HepG2 (cell line): ENCODE measurements at regions not wholly inside any gene's neighbourhood (a gene's known extent, or its start where the extent isn't known, plus 50 kb on each side); places are given as distances from the start of the nearest gene placed in this dataset.

ENCODE experiments used
- ATRX ChIP-seq: sonication (generic); formaldehyde crosslinking; IDR thresholded peaks from 2 replicates; pipeline ENCODE4 v1.4.0; 2020; ENCODE audit warnings: missing genetic modification reagents, borderline replicate concordance
- FOSL1 ChIP-seq: sonication (generic); formaldehyde crosslinking; IDR thresholded peaks from 2 replicates; pipeline ENCODE4 v1.9.0; 2021; ENCODE audit warnings: missing genetic modification reagents, borderline replicate concordance
- KDM1A ChIP-seq: IDR thresholded peaks from 2 replicates; pipeline ENCODE4 v1.6.1; 2016; ENCODE audit warnings: missing compliant biosample characterization
- MTA1 ChIP-seq: sonication (generic); formaldehyde crosslinking; IDR thresholded peaks from 2 replicates; pipeline ENCODE4 v1.4.0; 2020; ENCODE audit warnings: missing genetic modification reagents, mild to moderate bottlenecking, borderline replicate concordance
- NR2F2 ChIP-seq: IDR thresholded peaks from 2 replicates; pipeline ENCODE4 v1.6.1; 2012; ENCODE audit warnings: low read depth, inconsistent platforms, borderline replicate concordance
- PITX1 ChIP-seq: sonication (generic); formaldehyde crosslinking; IDR thresholded peaks from 2 replicates; pipeline ENCODE4 v1.5.1; 2020; ENCODE audit warnings: mild to moderate bottlenecking, missing genetic modification reagents
- PTBP1 ChIP-seq: fragments of 200-400 bp; formaldehyde crosslinking; IDR thresholded peaks from 2 replicates; pipeline ENCODE4 v1.6.1; 2018; ENCODE audit warnings: low read length, low read depth; ENCODE audit not compliant: poor library complexity, severe bottlenecking
- RXRB ChIP-seq: IDR thresholded peaks from 2 replicates; pipeline ENCODE4 v1.6.1; 2016; ENCODE audit warnings: borderline replicate concordance, missing genetic modification reagents, missing compliant biosample characterization
- SAFB2 ChIP-seq: sonication (generic); formaldehyde crosslinking; IDR thresholded peaks from 2 replicates; pipeline ENCODE4 v1.5.1; 2020; ENCODE audit warnings: missing genetic modification reagents, low read depth, mild to moderate bottlenecking, borderline replicate concordance
- STAT5B ChIP-seq: sonication (generic); formaldehyde crosslinking; IDR thresholded peaks from 2 replicates; pipeline ENCODE4 v1.4.0; 2020; ENCODE audit warnings: missing genetic modification reagents
- TRIM24 ChIP-seq: sonication (generic); formaldehyde crosslinking; IDR thresholded peaks from 2 replicates; pipeline ENCODE4 v1.8.0; 2022; ENCODE audit warnings: mild to moderate bottlenecking, missing genetic modification reagents
- ZMAT3 ChIP-seq: sonication (generic); formaldehyde crosslinking; conservative IDR thresholded peaks from 2 replicates; pipeline ENCODE4 v1.7.0; 2021; ENCODE audit warnings: missing genetic modification reagents
- ZNF136 ChIP-seq: sonication (generic); formaldehyde crosslinking; IDR thresholded peaks from 2 replicates; pipeline ENCODE4 v1.8.1; 2022; ENCODE audit warnings: low read depth, mild to moderate bottlenecking, moderate library complexity, missing genetic modification reagents
- ZNF253 ChIP-seq: sonication (generic); formaldehyde crosslinking; IDR thresholded peaks from 2 replicates; pipeline ENCODE4 v1.8.0; 2022; ENCODE audit warnings: mild to moderate bottlenecking, missing genetic modification reagents, borderline replicate concordance
- ZNF263 ChIP-seq: sonication (generic); formaldehyde crosslinking; IDR thresholded peaks from 2 replicates; pipeline ENCODE4 v1.4.0; 2020; ENCODE audit warnings: missing genetic modification reagents
- ZNF569 ChIP-seq: sonication (generic); formaldehyde crosslinking; IDR thresholded peaks from 2 replicates; pipeline ENCODE4 v1.5.0; 2020; ENCODE audit warnings: mild to moderate bottlenecking, missing genetic modification reagents, moderate library complexity, borderline replicate concordance
- ZNF616 ChIP-seq: sonication (generic); formaldehyde crosslinking; IDR thresholded peaks from 2 replicates; pipeline ENCODE4 v1.5.0; 2020; ENCODE audit warnings: low read depth, mild to moderate bottlenecking, missing genetic modification reagents
- ZNF713 ChIP-seq: sonication (generic); formaldehyde crosslinking; IDR thresholded peaks from 2 replicates; pipeline ENCODE4 v1.4.0; 2020; ENCODE audit warnings: mild to moderate bottlenecking, missing genetic modification reagents
- ZSCAN30 ChIP-seq: sonication (generic); formaldehyde crosslinking; IDR thresholded peaks from 2 replicates; pipeline ENCODE4 v1.5.0; 2020; ENCODE audit warnings: mild to moderate bottlenecking, missing genetic modification reagents
- TF ChIP-seq, protein P1 (sequence below): sonication (generic); formaldehyde crosslinking; IDR thresholded peaks from 2 replicates; pipeline ENCODE4 v1.8.1; 2023; ENCODE audit warnings: mild to moderate bottlenecking, missing genetic modification reagents, borderline replicate concordance
- TF ChIP-seq, protein P2 (sequence below): sonication (generic); formaldehyde crosslinking; IDR thresholded peaks from 2 replicates; pipeline ENCODE4 v1.8.1; 2022; ENCODE audit warnings: mild to moderate bottlenecking, missing genetic modification reagents
- TF ChIP-seq, protein P3 (sequence below): IDR thresholded peaks from 2 replicates; pipeline ENCODE4 v1.6.1; 2016; ENCODE audit warnings: missing biosample characterization, missing genetic modification reagents, low read depth
- TF ChIP-seq, protein P4 (sequence below): sonication (generic); formaldehyde crosslinking; IDR thresholded peaks from 2 replicates; pipeline ENCODE4 v1.5.1; 2020; ENCODE audit warnings: missing genetic modification reagents, mild to moderate bottlenecking, borderline replicate concordance
- TF ChIP-seq, protein P5 (sequence below): sonication (generic); formaldehyde crosslinking; IDR thresholded peaks from 2 replicates; pipeline ENCODE4 v1.5.1; 2020; ENCODE audit warnings: mild to moderate bottlenecking, missing genetic modification reagents, moderate library complexity

DNA sequence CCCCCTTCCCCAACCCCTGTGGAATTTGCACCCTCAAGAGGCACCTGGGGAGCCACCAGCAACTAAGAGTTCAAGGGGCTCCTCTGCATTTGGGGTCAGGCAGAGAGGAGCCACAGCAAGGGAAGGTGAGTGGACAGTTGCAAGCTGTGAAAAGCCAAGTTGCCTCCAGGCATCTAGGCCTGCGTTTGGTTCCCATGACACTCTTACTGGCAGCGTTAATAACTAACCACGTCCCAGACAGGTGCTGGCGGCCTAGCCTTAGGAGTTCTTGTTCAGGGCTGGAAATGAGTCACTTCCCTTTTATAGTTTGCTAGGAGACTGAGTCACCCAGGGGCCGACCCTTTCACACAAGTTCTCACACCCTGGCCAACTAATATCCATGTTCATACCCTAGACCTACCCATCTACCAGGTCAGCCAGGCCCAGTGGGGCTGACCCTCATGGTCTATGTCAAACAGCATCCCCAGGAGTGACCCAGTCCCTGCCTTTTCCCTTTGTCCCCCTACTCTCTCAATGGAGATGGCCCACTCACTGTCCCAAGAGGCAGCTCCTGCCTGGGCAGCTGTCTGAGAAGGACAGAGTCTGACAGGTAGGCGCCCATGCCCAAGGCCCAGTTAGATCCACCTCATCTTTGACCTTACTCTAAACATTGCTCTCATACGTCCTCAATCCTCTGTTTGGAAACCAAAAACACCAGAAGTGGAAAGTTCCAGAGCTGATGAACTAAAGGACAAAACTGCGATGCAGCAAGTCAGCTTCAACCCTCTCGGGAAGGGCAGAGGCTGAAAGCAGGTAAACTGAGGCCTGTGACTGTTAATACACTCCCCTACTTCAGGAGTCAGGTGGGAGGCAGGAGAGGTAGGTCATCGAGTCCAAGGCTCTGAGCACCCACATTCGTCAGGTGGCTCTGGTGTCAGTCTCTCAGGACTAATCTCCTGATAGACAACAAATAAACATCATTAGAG is 300.6 kb downstream of the SOX9 start (continued):
- TF ChIP-seq, protein P1, sequence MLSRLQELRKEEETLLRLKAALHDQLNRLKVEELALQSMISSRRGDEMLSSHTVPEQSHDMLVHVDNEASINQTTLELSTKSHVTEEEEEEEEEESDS (CRISPR knock-in tag), result no peak
- TF ChIP-seq ZNF616 (CRISPR knock-in tag) (peak; percentile 85; the same call in 1 of the 2 replicates), MTA1 (no peak), RXRB (CRISPR knock-in tag) (peak; percentile 93), PTBP1 (no peak), ZMAT3 (peak; percentile 95), ZNF569 (CRISPR knock-in tag) (no peak), PITX1 (CRISPR knock-in tag) (peak; percentile 69), ATRX (CRISPR knock-in tag) (no peak), ZNF713 (no peak), ZNF263 (CRISPR knock-in tag) (peak; percentile 54; the same call in 1 of the 2 replicates), STAT5B (CRISPR knock-in tag) (no peak), FOSL1 (CRISPR knock-in tag) (peak; percentile 98), NR2F2 (peak; percentile 11; the same call in 1 of the 2 replicates), ZSCAN30 (CRISPR knock-in tag) (no peak), ZNF136 (CRISPR knock-in tag) (0 out of 2 replicates have a peak, but pooled peaks have one; percentile 44), KDM1A (no peak), TRIM24 (no peak), ZNF253 (CRISPR knock-in tag) (0 out of 2 replicates have a peak, but pooled peaks have one; percentile 69), SAFB2 (CRISPR knock-in tag) (peak; percentile 45; the same call in 1 of the 2 replicates)
- TF ChIP-seq, protein P2, sequence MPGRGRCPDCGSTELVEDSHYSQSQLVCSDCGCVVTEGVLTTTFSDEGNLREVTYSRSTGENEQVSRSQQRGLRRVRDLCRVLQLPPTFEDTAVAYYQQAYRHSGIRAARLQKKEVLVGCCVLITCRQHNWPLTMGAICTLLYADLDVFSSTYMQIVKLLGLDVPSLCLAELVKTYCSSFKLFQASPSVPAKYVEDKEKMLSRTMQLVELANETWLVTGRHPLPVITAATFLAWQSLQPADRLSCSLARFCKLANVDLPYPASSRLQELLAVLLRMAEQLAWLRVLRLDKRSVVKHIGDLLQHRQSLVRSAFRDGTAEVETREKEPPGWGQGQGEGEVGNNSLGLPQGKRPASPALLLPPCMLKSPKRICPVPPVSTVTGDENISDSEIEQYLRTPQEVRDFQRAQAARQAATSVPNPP (CRISPR knock-in tag), result no peak
- TF ChIP-seq, protein P3, sequence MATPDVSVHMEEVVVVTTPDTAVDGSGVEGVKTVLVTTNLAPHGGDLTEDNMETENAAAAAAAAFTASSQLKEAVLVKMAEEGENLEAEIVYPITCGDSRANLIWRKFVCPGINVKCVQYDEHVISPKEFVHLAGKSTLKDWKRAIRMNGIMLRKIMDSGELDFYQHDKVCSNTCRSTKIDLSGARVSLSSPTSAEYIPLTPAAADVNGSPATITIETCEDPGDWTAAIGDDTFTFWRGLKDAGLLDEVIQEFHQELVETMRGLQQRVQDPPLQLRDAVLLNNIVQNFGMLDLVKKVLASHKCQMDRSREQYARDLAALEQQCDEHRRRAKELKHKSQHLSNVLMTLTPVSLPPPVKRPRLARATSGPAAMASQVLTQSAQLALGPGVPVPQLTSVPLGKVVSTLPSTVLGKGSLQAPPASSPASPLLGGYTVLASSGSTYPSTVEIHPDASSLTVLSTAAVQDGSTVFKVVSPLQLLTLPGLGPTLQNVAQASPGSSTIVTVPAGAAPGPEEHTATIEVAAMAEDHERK (CRISPR knock-in tag), result no peak
- TF ChIP-seq, protein P4, sequence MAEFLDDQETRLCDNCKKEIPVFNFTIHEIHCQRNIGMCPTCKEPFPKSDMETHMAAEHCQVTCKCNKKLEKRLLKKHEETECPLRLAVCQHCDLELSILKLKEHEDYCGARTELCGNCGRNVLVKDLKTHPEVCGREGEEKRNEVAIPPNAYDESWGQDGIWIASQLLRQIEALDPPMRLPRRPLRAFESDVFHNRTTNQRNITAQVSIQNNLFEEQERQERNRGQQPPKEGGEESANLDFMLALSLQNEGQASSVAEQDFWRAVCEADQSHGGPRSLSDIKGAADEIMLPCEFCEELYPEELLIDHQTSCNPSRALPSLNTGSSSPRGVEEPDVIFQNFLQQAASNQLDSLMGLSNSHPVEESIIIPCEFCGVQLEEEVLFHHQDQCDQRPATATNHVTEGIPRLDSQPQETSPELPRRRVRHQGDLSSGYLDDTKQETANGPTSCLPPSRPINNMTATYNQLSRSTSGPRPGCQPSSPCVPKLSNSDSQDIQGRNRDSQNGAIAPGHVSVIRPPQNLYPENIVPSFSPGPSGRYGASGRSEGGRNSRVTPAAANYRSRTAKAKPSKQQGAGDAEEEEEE (CRISPR knock-in tag), result no peak
- TF ChIP-seq, protein P5, sequence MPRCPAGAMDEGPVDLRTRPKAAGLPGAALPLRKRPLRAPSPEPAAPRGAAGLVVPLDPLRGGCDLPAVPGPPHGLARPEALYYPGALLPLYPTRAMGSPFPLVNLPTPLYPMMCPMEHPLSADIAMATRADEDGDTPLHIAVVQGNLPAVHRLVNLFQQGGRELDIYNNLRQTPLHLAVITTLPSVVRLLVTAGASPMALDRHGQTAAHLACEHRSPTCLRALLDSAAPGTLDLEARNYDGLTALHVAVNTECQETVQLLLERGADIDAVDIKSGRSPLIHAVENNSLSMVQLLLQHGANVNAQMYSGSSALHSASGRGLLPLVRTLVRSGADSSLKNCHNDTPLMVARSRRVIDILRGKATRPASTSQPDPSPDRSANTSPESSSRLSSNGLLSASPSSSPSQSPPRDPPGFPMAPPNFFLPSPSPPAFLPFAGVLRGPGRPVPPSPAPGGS, result 0 out of 2 replicates have a peak, but pooled peaks have one; percentile 77
